Breast epithelium (tissue), 4 donors: ENCODE measurements at regions not wholly inside any gene's neighbourhood (a gene's known extent, or its start where the extent isn't known, plus 50 kb on each side); places are given as distances from the start of the nearest gene placed in this dataset.

Experiments
- DNase-seq, 2 donors: peaks; one replicate each; pipeline ENCODE4 v3.0.0-alpha.2; 2019; ENCODE audit warnings: low spot score in 2 of 2
- H3K27ac ChIP-seq, 2 donors: fragments of 200-600 bp; sonication (generic) in 1 of 2; one replicate each; pipeline ENCODE4 v1.5.1; 2016 to 2019; ENCODE audit warnings: mild to moderate bottlenecking in 1 of 2
- H3K27me3 ChIP-seq, 2 donors: fragments of 200-600 bp; sonication (generic) in 1 of 2; one replicate each; pipeline versions ENCODE4 v1.5.1 to v1.6.0; 2017 to 2019; ENCODE audit warnings: control low read depth in 1 of 2, mild to moderate bottlenecking in 1 of 2
- H3K36me3 ChIP-seq: fragments of 200-600 bp; one replicate; pipeline ENCODE4 v1.5.1; 2019
- H3K4me1 ChIP-seq, 2 donors: fragments of 200-600 bp; sonication (generic); one replicate each; pipeline ENCODE4 v1.5.1; 2016 to 2019; ENCODE audit warnings: control low read depth in 1 of 2
- H3K4me3 ChIP-seq, 3 donors: fragments of 200-600 bp; sonication (generic); 1 replicate in 2 of 3; 2 replicates in 1 of 3; pipeline ENCODE4 v1.5.1; 2016 to 2019; ENCODE audit warnings: mild to moderate bottlenecking in 3 of 3, moderate library complexity in 2 of 3
- H3K9me3 ChIP-seq, 2 donors: fragments of 200-600 bp; sonication (generic) in 1 of 2; one replicate each; pipeline ENCODE4 v1.5.1; 2016 to 2019; ENCODE audit warnings: control low read depth in 1 of 2
- POLR2A ChIP-seq: fragments of 450-650 bp; IDR thresholded peaks from one replicate; pipeline ENCODE4 v1.6.1; 2016; ENCODE audit warnings: antibody characterized with exemption, mild to moderate bottlenecking, moderate library complexity
- POLR2AphosphoS5 ChIP-seq, 3 donors: sonication (generic); formaldehyde crosslinking; IDR thresholded peaks; one replicate each; pipeline ENCODE4 v1.6.1; 2017; ENCODE audit warnings: antibody characterized with exemption in 3 of 3
- intact Hi-C: fragments of 100-400 bp; cut with DNase I; formaldehyde crosslinking; loops from one replicate; pipeline ENCODE4 v1.15.1; 2023; ENCODE audit warnings: low total_unique reads
- TF ChIP-seq, protein P1 (sequence below), 3 donors: fragments of 450-650 bp; IDR thresholded peaks; one replicate each; pipeline ENCODE4 v1.5.1; 2016 to 2017; ENCODE audit warnings: antibody characterized with exemption in 3 of 3, mild to moderate bottlenecking in 3 of 3, moderate library complexity in 3 of 3

- Histone ChIP-seq H3K4me3 (no peak overlapping the region), H3K36me3 (no peaks in the 10 kb centered on the region), H3K27me3 (no peaks in the 10 kb centered on the region), H3K4me1 (no peaks in the 10 kb centered on the region), H3K27ac (no peak overlapping the region), H3K9me3 (peaks cover 0 to 17% of the 10 kb centered on the region in 2 donors)
- no peak for TF ChIP-seq POLR2A
- TF ChIP-seq, protein P1, sequence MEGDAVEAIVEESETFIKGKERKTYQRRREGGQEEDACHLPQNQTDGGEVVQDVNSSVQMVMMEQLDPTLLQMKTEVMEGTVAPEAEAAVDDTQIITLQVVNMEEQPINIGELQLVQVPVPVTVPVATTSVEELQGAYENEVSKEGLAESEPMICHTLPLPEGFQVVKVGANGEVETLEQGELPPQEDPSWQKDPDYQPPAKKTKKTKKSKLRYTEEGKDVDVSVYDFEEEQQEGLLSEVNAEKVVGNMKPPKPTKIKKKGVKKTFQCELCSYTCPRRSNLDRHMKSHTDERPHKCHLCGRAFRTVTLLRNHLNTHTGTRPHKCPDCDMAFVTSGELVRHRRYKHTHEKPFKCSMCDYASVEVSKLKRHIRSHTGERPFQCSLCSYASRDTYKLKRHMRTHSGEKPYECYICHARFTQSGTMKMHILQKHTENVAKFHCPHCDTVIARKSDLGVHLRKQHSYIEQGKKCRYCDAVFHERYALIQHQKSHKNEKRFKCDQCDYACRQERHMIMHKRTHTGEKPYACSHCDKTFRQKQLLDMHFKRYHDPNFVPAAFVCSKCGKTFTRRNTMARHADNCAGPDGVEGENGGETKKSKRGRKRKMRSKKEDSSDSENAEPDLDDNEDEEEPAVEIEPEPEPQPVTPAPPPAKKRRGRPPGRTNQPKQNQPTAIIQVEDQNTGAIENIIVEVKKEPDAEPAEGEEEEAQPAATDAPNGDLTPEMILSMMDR (IDR thresholded peaks at IDR 0.05), result no peak
- no peak for TF ChIP-seq POLR2AphosphoS5 (IDR thresholded peaks at IDR 0.05)
- no peak for DNase-seq
- intact Hi-C loops, result no loop called here
Observed at GRCh38 chr7:42440951-42441350, 203.9 kb upstream of the GLI3 start.

DNA sequence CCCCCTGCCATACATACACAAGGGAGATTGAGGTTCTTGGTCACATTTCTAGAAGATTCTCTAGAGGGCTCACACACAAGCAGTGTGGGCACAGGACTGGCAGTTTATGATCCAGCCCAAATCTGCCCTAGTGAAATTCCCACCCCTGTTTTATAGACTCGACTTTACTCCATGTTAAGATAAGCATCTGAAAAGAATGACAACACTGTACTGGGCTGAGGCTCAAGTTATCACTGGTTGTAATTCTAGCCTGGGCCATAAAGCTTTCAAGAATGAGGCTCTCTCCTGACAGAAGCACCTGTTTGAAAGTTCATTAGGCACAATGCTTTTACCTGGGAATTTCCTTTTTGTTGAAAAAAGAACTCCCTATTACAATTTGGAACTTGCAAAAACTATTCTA, 195.6 kb upstream of the GLI3 start:
- no peak overlapping the region for H3K27ac ChIP-seq
- H3K36me3 ChIP-seq, result no peaks in the 10 kb centered on the region
- H3K4me3 ChIP-seq, result no peak overlapping the region
- H3K27me3 ChIP-seq, result no peaks in the 10 kb centered on the region
- intact Hi-C loops, result no loop called here
- no peaks in the 10 kb centered on the region for H3K9me3 ChIP-seq
- DNase-seq, result no peak
- H3K4me1 ChIP-seq, result no peaks in the 10 kb centered on the region
- no peak for TF ChIP-seq POLR2A
- TF ChIP-seq, protein P1 (IDR thresholded peaks at IDR 0.05), result no peak
- TF ChIP-seq POLR2AphosphoS5 (IDR thresholded peaks at IDR 0.05), result no peak

DNA sequence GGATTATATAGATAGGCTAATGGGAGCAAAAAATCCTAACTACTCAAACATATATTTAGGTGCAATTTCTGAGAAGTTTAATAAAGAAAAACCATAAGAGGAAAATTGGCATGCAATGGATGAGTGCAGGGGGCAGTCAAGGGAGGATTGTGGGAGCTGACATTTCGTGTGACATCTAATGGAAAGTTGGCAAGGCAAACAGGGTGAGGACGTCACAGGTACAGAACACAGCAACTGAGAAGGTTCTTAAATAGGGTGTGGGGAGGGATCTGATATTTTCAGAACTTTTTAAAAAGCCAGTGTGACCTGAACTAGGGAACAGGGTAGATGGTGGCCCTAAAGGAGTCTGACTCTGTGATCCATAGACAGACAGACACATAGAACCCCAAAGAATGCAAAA, 194.9 kb upstream of the GLI3 start:
- Histone ChIP-seq H3K27me3 (no peaks in the 10 kb centered on the region), H3K36me3 (no peaks in the 10 kb centered on the region), H3K9me3 (no peaks in the 10 kb centered on the region), H3K27ac (no peak overlapping the region), H3K4me1 (no peaks in the 10 kb centered on the region), H3K4me3 (no peak overlapping the region)
- DNase-seq, result no peak
- TF ChIP-seq POLR2A (no peak), POLR2AphosphoS5 (IDR thresholded peaks at IDR 0.05) (no peak)
- TF ChIP-seq, protein P1 (IDR thresholded peaks at IDR 0.05), result no peak
- intact Hi-C loops, result no loop called here

- Histone ChIP-seq H3K4me1 (no peaks in the 10 kb centered on the region), H3K27me3 (no peaks in the 10 kb centered on the region), H3K9me3 (no peaks in the 10 kb centered on the region), H3K4me3 (no peak overlapping the region), H3K36me3 (no peaks in the 10 kb centered on the region), H3K27ac (no peak overlapping the region)
- TF ChIP-seq POLR2A (no peak), POLR2AphosphoS5 (IDR thresholded peaks at IDR 0.05) (no peak)
- TF ChIP-seq, protein P1 (IDR thresholded peaks at IDR 0.05), result no peak
- no peak for DNase-seq
- intact Hi-C loops, result no loop called here
Observed at GRCh38 chr7:42429339-42429738, 192.3 kb upstream of the GLI3 start.

DNA sequence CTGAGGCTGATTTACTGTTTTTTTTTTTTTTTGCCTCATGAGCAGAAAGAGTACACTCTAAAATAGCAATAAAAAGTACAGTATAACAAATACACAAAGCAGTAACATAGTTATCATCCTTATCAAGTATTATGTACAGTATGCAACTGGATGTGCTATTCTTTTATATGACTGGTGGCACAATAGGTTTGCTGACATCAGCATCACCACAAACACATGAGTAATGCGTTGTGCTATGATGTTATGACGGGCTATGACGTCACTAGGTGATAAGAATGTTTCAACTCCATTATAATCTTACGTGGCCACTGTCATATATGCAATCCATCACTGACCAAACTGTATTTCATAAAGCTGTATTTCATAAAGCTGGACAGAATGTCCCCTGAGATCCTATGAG, 189.2 kb upstream of the GLI3 start:
- H3K9me3 ChIP-seq, result no peaks in the 10 kb centered on the region
- DNase-seq, result no peak
- H3K36me3 ChIP-seq, result no peaks in the 10 kb centered on the region
- TF ChIP-seq, protein P1 (IDR thresholded peaks at IDR 0.05), result no peak
- TF ChIP-seq POLR2AphosphoS5 (IDR thresholded peaks at IDR 0.05) (no peak), POLR2A (no peak)
- intact Hi-C loops, result no loop called here
- no peak overlapping the region for H3K27ac ChIP-seq
- no peaks in the 10 kb centered on the region for H3K27me3 ChIP-seq
- no peak overlapping the region for H3K4me3 ChIP-seq
- no peaks in the 10 kb centered on the region for H3K4me1 ChIP-seq
